ENCODE measurements at regions not wholly inside any gene's neighbourhood (a gene's known extent, or its start where the extent isn't known, plus 50 kb on each side); places are given as distances from the start of the nearest gene placed in this dataset.

DNA sequence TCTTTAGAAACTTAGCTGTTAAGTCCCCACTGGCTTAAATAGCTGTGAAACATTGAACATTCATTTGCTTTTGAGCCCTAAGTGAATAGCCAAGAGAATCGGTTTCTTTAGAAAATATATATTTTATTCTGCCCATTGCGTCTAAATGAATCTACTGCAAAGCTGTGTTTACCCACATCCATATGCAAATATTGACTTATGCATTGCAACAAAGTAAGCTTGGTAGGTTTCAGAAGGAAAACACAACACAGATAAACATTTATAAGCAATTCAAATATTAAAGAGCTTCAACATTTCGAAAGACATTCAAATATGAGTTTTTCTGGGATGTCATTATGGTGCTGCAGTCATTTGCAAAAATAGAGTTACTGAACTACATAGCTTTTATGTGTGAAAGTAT is 257.3 kb downstream of the SH2D4B start:
- H3K27me3 ChIP-seq (ENCODE audit: control insufficient read depth in 2 of 2, insufficient read depth in 2 of 2, low read length in 2 of 2): no peaks in the 10 kb centered on the region
- TF ChIP-seq, protein P1, sequence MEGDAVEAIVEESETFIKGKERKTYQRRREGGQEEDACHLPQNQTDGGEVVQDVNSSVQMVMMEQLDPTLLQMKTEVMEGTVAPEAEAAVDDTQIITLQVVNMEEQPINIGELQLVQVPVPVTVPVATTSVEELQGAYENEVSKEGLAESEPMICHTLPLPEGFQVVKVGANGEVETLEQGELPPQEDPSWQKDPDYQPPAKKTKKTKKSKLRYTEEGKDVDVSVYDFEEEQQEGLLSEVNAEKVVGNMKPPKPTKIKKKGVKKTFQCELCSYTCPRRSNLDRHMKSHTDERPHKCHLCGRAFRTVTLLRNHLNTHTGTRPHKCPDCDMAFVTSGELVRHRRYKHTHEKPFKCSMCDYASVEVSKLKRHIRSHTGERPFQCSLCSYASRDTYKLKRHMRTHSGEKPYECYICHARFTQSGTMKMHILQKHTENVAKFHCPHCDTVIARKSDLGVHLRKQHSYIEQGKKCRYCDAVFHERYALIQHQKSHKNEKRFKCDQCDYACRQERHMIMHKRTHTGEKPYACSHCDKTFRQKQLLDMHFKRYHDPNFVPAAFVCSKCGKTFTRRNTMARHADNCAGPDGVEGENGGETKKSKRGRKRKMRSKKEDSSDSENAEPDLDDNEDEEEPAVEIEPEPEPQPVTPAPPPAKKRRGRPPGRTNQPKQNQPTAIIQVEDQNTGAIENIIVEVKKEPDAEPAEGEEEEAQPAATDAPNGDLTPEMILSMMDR (IDR thresholded peaks at IDR 0.05): no peak
- H2AFZ ChIP-seq (ENCODE audit: insufficient read depth, low read depth, low read length, poor library complexity, severe bottlenecking): no peak overlapping the region
- no CpG with 5 or more reads among the region's 3 CpGs for WGBS (ENCODE audit: insufficient coverage)
- H3K79me2 ChIP-seq (ENCODE audit: insufficient read depth, low read length): no peaks in the 10 kb centered on the region
- Mint-ChIP-seq H3K36me3 (no peaks in the 10 kb centered on the region), H3K9me3 (peaks cover 0 to 2% (median 0%) of the 10 kb centered on the region in 7 donors), H3K27ac (no peak overlapping the region), H3K27me3 (ENCODE audit: low read depth in 3 of 3) (peaks cover 0 to 7% (median 2%) of the 10 kb centered on the region in 3 donors), H3K4me1 (no peaks in the 10 kb centered on the region), H3K4me3 (no peak overlapping the region)
- H3K27ac ChIP-seq (ENCODE audit: low read depth in 1 of 2, low read length in 2 of 2): no peak overlapping the region
- H4K20me1 ChIP-seq (ENCODE audit: insufficient read depth, low read length): no peaks in the 10 kb centered on the region
- no peak for DNase-seq
- H3K9ac ChIP-seq (ENCODE audit: insufficient read depth, low read length, poor library complexity, severe bottlenecking): no peak overlapping the region
- H3K4me2 ChIP-seq (replicated peaks; ENCODE audit: extremely low read depth, low read length, poor library complexity, severe bottlenecking): no peak overlapping the region
- intact Hi-C loops (cut with micrococcal nuclease): no loop called here
- H3K9me3 ChIP-seq (replicated peaks in 1 of 2; ENCODE audit: control insufficient read depth in 1 of 2, insufficient read depth in 1 of 2, low read length in 2 of 2): no peaks in the 10 kb centered on the region
- no peaks in the 10 kb centered on the region for H3K4me1 ChIP-seq (ENCODE audit: control insufficient read depth in 1 of 2, insufficient read depth in 2 of 2, low read length in 2 of 2)
- H3K36me3 ChIP-seq (replicated peaks in 1 of 2; ENCODE audit: control insufficient read depth in 1 of 2, insufficient read depth in 2 of 2, low read length in 2 of 2): no peaks in the 10 kb centered on the region
- no peak overlapping the region for H3K4me3 ChIP-seq (replicated peaks in 1 of 3; ENCODE audit: low read depth in 2 of 3, low read length in 3 of 3)

GRCh38 chr10:80805343-80806020 is 267.8 kb downstream of the SH2D4B start:
- Histone ChIP-seq H3K79me2 (ENCODE audit: insufficient read depth, low read length) (no peaks in the 10 kb centered on the region), H3K4me3 (replicated peaks in 1 of 3; ENCODE audit: low read depth in 2 of 3, low read length in 3 of 3) (no peak overlapping the region), H3K27ac (ENCODE audit: low read depth in 1 of 2, low read length in 2 of 2) (no peak overlapping the region), H3K4me1 (ENCODE audit: control insufficient read depth in 1 of 2, insufficient read depth in 2 of 2, low read length in 2 of 2) (no peaks in the 10 kb centered on the region), H3K9ac (ENCODE audit: insufficient read depth, low read length, poor library complexity, severe bottlenecking) (no peak overlapping the region), H3K27me3 (ENCODE audit: control insufficient read depth in 2 of 2, insufficient read depth in 2 of 2, low read length in 2 of 2) (no peaks in the 10 kb centered on the region), H4K20me1 (ENCODE audit: insufficient read depth, low read length) (no peaks in the 10 kb centered on the region), H3K9me3 (replicated peaks in 1 of 2; ENCODE audit: control insufficient read depth in 1 of 2, insufficient read depth in 1 of 2, low read length in 2 of 2) (peaks cover 4 to 6% of the 10 kb centered on the region in 2 donors), H2AFZ (ENCODE audit: insufficient read depth, low read depth, low read length, poor library complexity, severe bottlenecking) (no peak overlapping the region), H3K4me2 (replicated peaks; ENCODE audit: extremely low read depth, low read length, poor library complexity, severe bottlenecking) (no peak overlapping the region), H3K36me3 (replicated peaks in 1 of 2; ENCODE audit: control insufficient read depth in 1 of 2, insufficient read depth in 2 of 2, low read length in 2 of 2) (no peaks in the 10 kb centered on the region)
- no peak overlapping the region for H3K27ac Mint-ChIP-seq
- TF ChIP-seq, protein P1 (IDR thresholded peaks at IDR 0.05): no peak
- WGBS (ENCODE audit: insufficient coverage): no CpG with 5 or more reads among the region's 2 CpGs
- intact Hi-C loops (cut with micrococcal nuclease): no loop called here
- no peak overlapping the region for H3K4me3 Mint-ChIP-seq
- H3K4me1 Mint-ChIP-seq: no peaks in the 10 kb centered on the region
- peaks cover 3 to 20% (median 5%) of the 10 kb centered on the region in 7 donors for H3K9me3 Mint-ChIP-seq
- no peak for DNase-seq
- H3K27me3 Mint-ChIP-seq (ENCODE audit: low read depth in 3 of 3): no peaks in the 10 kb centered on the region
- H3K36me3 Mint-ChIP-seq: no peaks in the 10 kb centered on the region
